ENCODE measurements at regions not wholly inside any gene's neighbourhood (a gene's known extent, or its start where the extent isn't known, plus 50 kb on each side); places are given as distances from the start of the nearest gene placed in this dataset.
"Not testable (repeated sequence)": the region's sequence is repeated elsewhere in the genome, so short reads cannot be mapped to it uniquely, and the experiment has no call there.

- TF ChIP-seq ZBTB21 (tag by site-specific recombination; IDR thresholded peaks at IDR 0.05); REST (tag by site-specific recombination; IDR thresholded peaks at IDR 0.05); ZNF146 (tag by site-specific recombination; IDR thresholded peaks at IDR 0.05); SETDB1 (IDR thresholded peaks at IDR 0.05; ENCODE audit: insufficient read length, low read length); ZNF580 (tag by site-specific recombination; IDR thresholded peaks at IDR 0.05); MYNN (tag by site-specific recombination; IDR thresholded peaks at IDR 0.05; ENCODE audit: borderline replicate concordance): not testable (repeated sequence)
Measured at GRCh38 chr20:29567671-29568070, 1689.8 kb upstream of the DEFB115 start.
